ENCODE measurements at regions not wholly inside any gene's neighbourhood (a gene's known extent, or its start where the extent isn't known, plus 50 kb on each side); places are given as distances from the start of the nearest gene placed in this dataset.
A peak's percentile ranks its signal among the peaks of the same experiment; 100 is the strongest.

DNA sequence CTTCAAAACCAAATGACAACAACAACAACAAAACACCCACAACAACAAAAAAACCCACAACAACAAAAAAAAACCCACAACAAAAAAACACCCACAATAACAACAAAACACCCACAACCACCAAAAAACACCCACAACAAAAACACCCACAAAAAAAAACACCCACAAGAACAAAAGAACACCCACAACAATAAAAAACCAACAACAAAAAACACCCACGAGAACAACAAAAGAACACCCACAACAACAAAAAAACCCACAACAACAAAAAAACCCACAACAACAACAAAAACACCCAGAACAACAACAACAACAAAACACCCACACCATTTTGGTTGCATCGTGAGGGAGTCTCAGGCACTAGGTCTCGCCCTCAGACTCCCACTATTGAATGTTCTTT, 117.8 kb downstream of the C16orf95 start:
- no peak for DNase-seq (ENCODE audit: low spot score)
- no peak for TF ChIP-seq CTCF (IDR thresholded peaks at IDR 0.05)
- no peak overlapping the region for H3K4me3 ChIP-seq
- no peak overlapping the region for H3K27ac ChIP-seq

DNA sequence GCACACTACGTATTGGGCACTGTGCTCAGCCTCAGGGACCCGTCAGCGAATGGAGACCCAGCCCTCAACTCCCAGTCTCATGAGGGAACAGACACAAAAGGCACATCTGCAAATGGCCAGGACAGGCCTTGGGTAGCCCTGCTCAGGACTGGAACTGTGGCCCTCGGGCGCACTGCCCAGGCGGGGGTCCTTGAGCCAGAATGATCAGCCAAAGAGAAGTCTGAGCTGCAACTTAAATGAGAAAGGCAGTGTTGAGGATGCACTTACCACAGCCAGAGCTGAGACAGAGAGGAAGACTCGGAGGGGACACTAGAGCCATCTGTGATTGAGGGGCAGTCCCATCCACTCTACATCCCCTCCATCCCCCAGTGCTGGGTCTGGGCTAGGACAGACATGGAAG, 117.3 kb downstream of the C16orf95 start:
- Histone ChIP-seq H3K4me3 (no peak overlapping the region), H3K27ac (peak overlapping the region in 1 of 2 donors; percentile 11)
- no peak for DNase-seq (ENCODE audit: low spot score)
- TF ChIP-seq CTCF (IDR thresholded peaks at IDR 0.05), result no peak

DNA sequence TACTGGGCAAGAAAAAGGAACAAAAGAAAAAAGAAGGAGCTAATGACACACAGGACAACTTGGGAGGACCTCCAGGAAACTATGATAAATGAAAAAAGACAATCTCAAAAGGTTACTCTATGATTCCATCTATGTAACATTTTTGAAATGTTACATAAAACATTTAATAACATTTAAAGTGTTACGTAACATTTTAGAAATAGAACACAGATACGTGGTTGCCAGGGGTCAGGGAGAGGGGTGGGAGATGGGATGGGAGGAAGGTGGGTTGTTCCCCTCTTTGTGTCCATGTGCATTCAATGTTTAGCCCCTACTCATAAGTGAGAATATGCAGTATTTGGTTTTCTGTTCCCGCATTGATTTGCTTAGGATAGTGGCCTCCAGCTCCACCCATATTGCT, 116.6 kb downstream of the C16orf95 start:
- no peak overlapping the region for H3K4me3 ChIP-seq
- H3K27ac ChIP-seq, result peak overlapping the region; percentile 4 to 55
- TF ChIP-seq CTCF (IDR thresholded peaks at IDR 0.05), result no peak
- no peak for DNase-seq (ENCODE audit: low spot score)

DNA sequence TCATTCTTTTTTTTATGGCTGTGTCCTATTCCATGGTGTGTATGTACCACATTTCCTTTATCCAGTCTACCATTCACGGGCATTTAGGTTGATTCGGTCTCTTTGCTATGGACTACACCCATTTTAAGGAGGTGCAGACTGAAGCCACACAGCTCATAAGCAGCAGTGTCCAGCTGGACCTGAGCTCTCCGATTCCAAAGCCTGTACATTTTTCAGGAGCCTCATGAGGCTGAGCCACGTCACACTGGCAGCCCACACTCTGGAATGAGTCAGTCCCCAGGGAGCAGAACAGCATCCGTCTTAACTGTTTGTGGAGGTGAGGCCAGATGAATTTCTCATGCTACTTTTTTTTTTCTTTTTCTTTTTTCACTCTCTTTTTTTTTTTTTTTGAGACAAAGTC, 116.1 kb downstream of the C16orf95 start:
- TF ChIP-seq CTCF (IDR thresholded peaks at IDR 0.05), result no peak

DNA sequence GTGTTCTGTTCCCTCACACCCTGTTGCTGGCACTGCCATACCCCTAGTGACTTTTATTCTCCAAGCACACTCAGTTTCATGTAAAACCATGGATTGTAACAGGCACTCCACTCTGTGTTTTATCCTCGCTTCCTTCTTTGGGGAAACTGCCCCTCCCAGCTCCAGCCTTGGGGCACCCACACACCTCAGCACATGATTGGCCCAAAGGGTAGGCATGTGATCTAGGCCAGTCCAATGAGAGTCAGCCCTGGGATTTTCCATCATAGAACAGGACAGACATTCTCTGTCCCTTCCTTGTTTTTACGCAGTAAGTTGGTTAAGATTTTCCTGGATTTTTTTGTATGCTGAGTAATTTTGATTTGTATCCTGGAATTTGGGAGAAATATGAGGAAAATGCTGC, 115.4 kb downstream of the C16orf95 start:
- TF ChIP-seq CTCF (IDR thresholded peaks at IDR 0.05), result no peak
- no peak for DNase-seq (ENCODE audit: low spot score)
- no peak overlapping the region for H3K4me3 ChIP-seq
- peak overlapping the region; percentile 54 to 79 for H3K27ac ChIP-seq

More for the DNA sequence above, 116.1 kb downstream of the C16orf95 start:
- no peak overlapping the region for H3K4me3 ChIP-seq
- peak overlapping the region; percentile 4 to 55 for H3K27ac ChIP-seq
- peak; percentile 93 for DNase-seq (ENCODE audit: low spot score)

DNA sequence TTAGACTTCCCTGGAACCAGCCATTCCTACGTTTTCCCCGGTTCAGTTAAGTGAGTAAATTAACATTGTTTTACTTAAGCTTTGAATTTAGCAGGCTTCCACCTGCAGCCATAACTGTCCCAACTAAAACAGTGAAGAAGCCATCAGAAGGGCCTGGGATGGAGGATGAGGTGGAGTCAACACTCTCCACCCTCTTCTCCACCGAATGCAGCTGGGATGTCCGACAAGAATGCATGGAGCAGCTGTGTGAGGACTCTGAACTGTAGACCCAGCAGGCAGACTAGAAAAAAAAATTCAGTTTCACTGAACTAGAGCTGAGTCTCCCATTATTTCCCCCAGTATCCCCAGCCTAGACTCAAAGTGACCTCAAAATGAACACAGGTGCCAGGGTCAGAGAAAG, 114.8 kb downstream of the C16orf95 start:
- DNase-seq (ENCODE audit: low spot score), result no peak

More for the DNA sequence above, 114.8 kb downstream of the C16orf95 start:
- TF ChIP-seq CTCF (IDR thresholded peaks at IDR 0.05), result no peak
- Histone ChIP-seq H3K4me3 (no peak overlapping the region), H3K27ac (peak overlapping the region; percentile 54 to 79)

Data from coronary artery (tissue), 2 donors.